ENCODE measurements at regions not wholly inside any gene's neighbourhood (a gene's known extent, or its start where the extent isn't known, plus 50 kb on each side); places are given as distances from the start of the nearest gene placed in this dataset.

- CTCF ChIA-PET = no interaction called here
- Mint-ChIP-seq H3K27me3 (ENCODE audit: low read depth) (no peaks in the 10 kb centered on the region), H3K4me1 (ENCODE audit: low read depth) (no peaks in the 10 kb centered on the region), H3K27ac (no peak overlapping the region), H3K36me3 (ENCODE audit: low read depth) (no peaks in the 10 kb centered on the region), H3K9me3 (ENCODE audit: insufficient read depth) (peaks cover 14% of the 10 kb centered on the region), H3K4me3 (no peak overlapping the region)
- no peak for ATAC-seq
- DNase-seq = no peak
- POLR2A ChIA-PET = interaction anchor here (0.6 kb wide), 1 partner anchor 541 kb away, joined by 3 read pairs; no protein-coding TSS in a partner anchor
Observed at GRCh38 chr2:5539282-5540165, 152.7 kb upstream of the SOX11 start.

GRCh38 chr2:5540856-5541255 is 151.3 kb upstream of the SOX11 start:
- ATAC-seq (no peak), DNase-seq (no peak)
- Mint-ChIP-seq H3K9me3 (ENCODE audit: insufficient read depth) (peaks cover 20% of the 10 kb centered on the region), H3K4me3 (no peak overlapping the region), H3K36me3 (ENCODE audit: low read depth) (no peaks in the 10 kb centered on the region), H3K4me1 (ENCODE audit: low read depth) (no peaks in the 10 kb centered on the region), H3K27ac (no peak overlapping the region), H3K27me3 (ENCODE audit: low read depth) (no peaks in the 10 kb centered on the region)
- CTCF ChIA-PET = no interaction called here
- POLR2A ChIA-PET = no interaction called here

GRCh38 chr2:5544205-5544786 is 147.9 kb upstream of the SOX11 start:
- Mint-ChIP-seq H3K4me3 (no peak overlapping the region), H3K9me3 (ENCODE audit: insufficient read depth) (peaks cover 20% of the 10 kb centered on the region), H3K27me3 (ENCODE audit: low read depth) (no peaks in the 10 kb centered on the region), H3K4me1 (ENCODE audit: low read depth) (no peaks in the 10 kb centered on the region), H3K27ac (no peak overlapping the region), H3K36me3 (ENCODE audit: low read depth) (no peaks in the 10 kb centered on the region)
- ChIA-PET CTCF (no interaction called here), POLR2A (no interaction called here)
- ATAC-seq (no peak), DNase-seq (no peak)

GRCh38 chr2:5546181-5546580 is 146.0 kb upstream of the SOX11 start:
- H3K4me3 Mint-ChIP-seq = no peak overlapping the region
- ChIA-PET POLR2A (no interaction called here), CTCF (no interaction called here)
- ATAC-seq = no peak
- no peaks in the 10 kb centered on the region for H3K36me3 Mint-ChIP-seq (ENCODE audit: low read depth)
- H3K27ac Mint-ChIP-seq = no peak overlapping the region
- no peak for DNase-seq
- H3K4me1 Mint-ChIP-seq (ENCODE audit: low read depth) = no peaks in the 10 kb centered on the region
- peaks cover 18% of the 10 kb centered on the region for H3K9me3 Mint-ChIP-seq (ENCODE audit: insufficient read depth)
- H3K27me3 Mint-ChIP-seq (ENCODE audit: low read depth) = no peaks in the 10 kb centered on the region

GRCh38 chr2:5548991-5549715 is 143.0 kb upstream of the SOX11 start:
- CTCF ChIA-PET = no interaction called here
- no peak overlapping the region for H3K27ac Mint-ChIP-seq

GRCh38 chr2:5549771-5550170 is 142.4 kb upstream of the SOX11 start:
- no peak for ATAC-seq
- Mint-ChIP-seq H3K9me3 (ENCODE audit: insufficient read depth) (peaks cover 10% of the 10 kb centered on the region), H3K27ac (no peak overlapping the region), H3K4me3 (no peak overlapping the region), H3K4me1 (ENCODE audit: low read depth) (no peaks in the 10 kb centered on the region), H3K36me3 (ENCODE audit: low read depth) (no peaks in the 10 kb centered on the region), H3K27me3 (ENCODE audit: low read depth) (no peaks in the 10 kb centered on the region)
- CTCF ChIA-PET = no interaction called here
- no peak for DNase-seq
- POLR2A ChIA-PET = no interaction called here

More at GRCh38 chr2:5548991-5549715, 143.0 kb upstream of the SOX11 start:
- Mint-ChIP-seq H3K4me1 (ENCODE audit: low read depth) (no peaks in the 10 kb centered on the region), H3K9me3 (ENCODE audit: insufficient read depth) (peaks cover 7% of the 10 kb centered on the region), H3K27me3 (ENCODE audit: low read depth) (no peaks in the 10 kb centered on the region), H3K36me3 (ENCODE audit: low read depth) (no peaks in the 10 kb centered on the region), H3K4me3 (no peak overlapping the region)
- ATAC-seq = no peak
- POLR2A ChIA-PET = no interaction called here
- no peak for DNase-seq

- DNase-seq (no peak), ATAC-seq (no peak)
- Mint-ChIP-seq H3K9me3 (ENCODE audit: insufficient read depth) (peaks cover 12% of the 10 kb centered on the region), H3K4me1 (ENCODE audit: low read depth) (no peaks in the 10 kb centered on the region), H3K36me3 (ENCODE audit: low read depth) (no peaks in the 10 kb centered on the region), H3K27ac (no peak overlapping the region), H3K27me3 (ENCODE audit: low read depth) (no peaks in the 10 kb centered on the region), H3K4me3 (no peak overlapping the region)
- POLR2A ChIA-PET = no interaction called here
- CTCF ChIA-PET = no interaction called here
Observed at GRCh38 chr2:5555636-5556035, 136.5 kb upstream of the SOX11 start.

- POLR2A ChIA-PET = no interaction called here
- Mint-ChIP-seq H3K36me3 (ENCODE audit: low read depth) (no peaks in the 10 kb centered on the region), H3K9me3 (ENCODE audit: insufficient read depth) (peaks cover 2% of the 10 kb centered on the region), H3K27me3 (ENCODE audit: low read depth) (no peaks in the 10 kb centered on the region), H3K27ac (no peak overlapping the region), H3K4me1 (ENCODE audit: low read depth) (no peaks in the 10 kb centered on the region), H3K4me3 (no peak overlapping the region)
- no peak for DNase-seq
- CTCF ChIA-PET = no interaction called here
- ATAC-seq = no peak
Observed at GRCh38 chr2:5561006-5561405, 131.2 kb upstream of the SOX11 start.

GRCh38 chr2:5562426-5562825 is 129.8 kb upstream of the SOX11 start:
- Mint-ChIP-seq H3K9me3 (ENCODE audit: insufficient read depth) (no peaks in the 10 kb centered on the region), H3K27ac (no peak overlapping the region), H3K27me3 (ENCODE audit: low read depth) (no peaks in the 10 kb centered on the region), H3K4me1 (ENCODE audit: low read depth) (no peaks in the 10 kb centered on the region), H3K4me3 (no peak overlapping the region), H3K36me3 (ENCODE audit: low read depth) (no peaks in the 10 kb centered on the region)
- ATAC-seq = no peak
- CTCF ChIA-PET = no interaction called here
- POLR2A ChIA-PET = no interaction called here
- no peak for DNase-seq

GRCh38 chr2:5562865-5563264 is 129.3 kb upstream of the SOX11 start:
- H3K9me3 Mint-ChIP-seq (ENCODE audit: insufficient read depth) = no peaks in the 10 kb centered on the region

GRCh38 chr2:5563411-5563810 is 128.8 kb upstream of the SOX11 start:
- POLR2A ChIA-PET = no interaction called here
- Mint-ChIP-seq H3K36me3 (ENCODE audit: low read depth) (no peaks in the 10 kb centered on the region), H3K9me3 (ENCODE audit: insufficient read depth) (no peaks in the 10 kb centered on the region), H3K27me3 (ENCODE audit: low read depth) (no peaks in the 10 kb centered on the region), H3K27ac (no peak overlapping the region), H3K4me1 (ENCODE audit: low read depth) (no peaks in the 10 kb centered on the region), H3K4me3 (no peak overlapping the region)
- no peak for DNase-seq
- ATAC-seq = no peak
- CTCF ChIA-PET = no interaction called here

More at GRCh38 chr2:5562865-5563264, 129.3 kb upstream of the SOX11 start:
- no peak overlapping the region for H3K4me3 Mint-ChIP-seq
- no peak overlapping the region for H3K27ac Mint-ChIP-seq
- CTCF ChIA-PET = no interaction called here
- no peak for DNase-seq
- H3K27me3 Mint-ChIP-seq (ENCODE audit: low read depth) = no peaks in the 10 kb centered on the region
- no peaks in the 10 kb centered on the region for H3K4me1 Mint-ChIP-seq (ENCODE audit: low read depth)
- POLR2A ChIA-PET = no interaction called here
- no peaks in the 10 kb centered on the region for H3K36me3 Mint-ChIP-seq (ENCODE audit: low read depth)
- no peak for ATAC-seq

- Mint-ChIP-seq H3K4me3 (no peak overlapping the region), H3K36me3 (ENCODE audit: low read depth) (no peaks in the 10 kb centered on the region), H3K27me3 (ENCODE audit: low read depth) (no peaks in the 10 kb centered on the region), H3K9me3 (ENCODE audit: insufficient read depth) (peaks cover 3% of the 10 kb centered on the region), H3K4me1 (ENCODE audit: low read depth) (no peaks in the 10 kb centered on the region), H3K27ac (no peak overlapping the region)
- ATAC-seq (no peak), DNase-seq (no peak)
- ChIA-PET POLR2A (no interaction called here), CTCF (no interaction called here)
Observed at GRCh38 chr2:5569256-5569655, 122.9 kb upstream of the SOX11 start.
